SK-N-SH (cell line): ENCODE measurements at regions not wholly inside any gene's neighbourhood (a gene's known extent, or its start where the extent isn't known, plus 50 kb on each side); places are given as distances from the start of the nearest gene placed in this dataset.

Experiments used
- CTCF ChIP-seq: fragments of 200-600 bp; sonication (generic); IDR thresholded peaks from 2 replicates; pipeline ENCODE4 v1.6.1; 2017; ENCODE audit warnings: antibody characterized with exemption, mild to moderate bottlenecking, moderate library complexity
- MAX ChIP-seq: IDR thresholded peaks from 2 replicates; pipeline ENCODE4 v1.4.0; 2012; ENCODE audit warnings: low read depth
- MEF2A ChIP-seq: IDR thresholded peaks from 2 replicates; pipeline ENCODE4 v1.4.0; 2012; ENCODE audit warnings: low read depth, borderline replicate concordance
- NRF1 ChIP-seq: IDR thresholded peaks from 2 replicates; pipeline ENCODE4 v1.6.1; 2012; ENCODE audit warnings: low read depth, mild to moderate bottlenecking, low read length
- RAD21 ChIP-seq: IDR thresholded peaks from 2 replicates; pipeline ENCODE4 v1.6.1; 2012; ENCODE audit warnings: mild to moderate bottlenecking, low read length
- RCOR1 ChIP-seq: fragments of 150-350 bp; IDR thresholded peaks from 2 replicates; pipeline ENCODE4 v1.6.1; 2017; ENCODE audit warnings: antibody characterized with exemption, low read length
- SIN3A ChIP-seq: IDR thresholded peaks from 2 replicates; pipeline ENCODE4 v1.6.1; 2012; ENCODE audit warnings: low read depth, mild to moderate bottlenecking, low read length, moderate library complexity, borderline replicate concordance
- USF2 ChIP-seq: fragments of 150-350 bp; IDR thresholded peaks from 2 replicates; pipeline ENCODE4 v1.6.1; 2017; ENCODE audit warnings: antibody characterized with exemption, low read length, low read depth, borderline replicate concordance
- ZBTB33 ChIP-seq: IDR thresholded peaks from 2 replicates; pipeline ENCODE4 v1.4.0; 2012; ENCODE audit warnings: low read depth, borderline replicate concordance

GRCh38 chr12:42944516-42944915 lies 355.0 kb upstream of the PRICKLE1 start:
- TF ChIP-seq CTCF (no peak), ZBTB33 (no peak), MAX (no peak), SIN3A (no peak), NRF1 (no peak), RAD21 (no peak), MEF2A (no peak), RCOR1 (no peak), USF2 (no peak)
